GM23338 (cell line): ENCODE measurements at regions not wholly inside any gene's neighbourhood (a gene's known extent, or its start where the extent isn't known, plus 50 kb on each side); places are given as distances from the start of the nearest gene placed in this dataset.

ENCODE experiments used
- ATAC-seq: fragments of 200-7000 bp; cut with Tn5 transposase; 3 replicates; pipeline ENCODE4 v1.9.1; 2020
- DNase-seq: peaks from one replicate; pipeline ENCODE4 v3.0.0-alpha.2; 2015; ENCODE audit warnings: low spot score
- H2AFZ ChIP-seq: fragments of 200-600 bp; sonication (generic); 2 replicates; pipeline ENCODE4 v1.8.0; 2016; ENCODE audit warnings: antibody characterized with exemption, mild to moderate bottlenecking, moderate library complexity
- H3F3A ChIP-seq: fragments of 200-600 bp; sonication (generic); replicated peaks from 2 replicates; pipeline ENCODE4 v1.8.0; 2017; ENCODE audit warnings: antibody characterized with exemption, mixed run types, low read depth
- H3K27ac ChIP-seq: fragments of 200-600 bp; sonication (generic); 2 replicates; pipeline ENCODE4 v1.6.1; 2016; ENCODE audit warnings: low read depth
- H3K27me3 ChIP-seq: fragments of 200-600 bp; sonication (generic); 2 replicates; pipeline ENCODE4 v1.8.0; 2016; ENCODE audit warnings: mild to moderate bottlenecking, mixed run types, moderate library complexity; ENCODE audit not compliant: insufficient read depth
- H3K36me3 ChIP-seq: fragments of 200-600 bp; sonication (generic); 2 replicates; pipeline ENCODE4 v1.8.0; 2016; ENCODE audit warnings: mild to moderate bottlenecking; ENCODE audit not compliant: insufficient read depth
- H3K4me1 ChIP-seq: fragments of 200-600 bp; sonication (generic); 2 replicates; pipeline ENCODE4 v1.8.0; 2016; ENCODE audit warnings: mild to moderate bottlenecking, moderate library complexity; ENCODE audit not compliant: insufficient read depth
- H3K4me2 ChIP-seq: fragments of 200-600 bp; sonication (generic); 2 replicates; pipeline ENCODE4 v1.7.1; 2017; ENCODE audit warnings: mixed run types
- H3K4me3 ChIP-seq: fragments of 200-600 bp; sonication (generic); 2 replicates; pipeline ENCODE4 v1.6.1; 2016; ENCODE audit warnings: mixed run types
- H3K79me2 ChIP-seq: fragments of 200-600 bp; sonication (generic); replicated peaks from 2 replicates; pipeline ENCODE4 v1.8.0; 2017; ENCODE audit warnings: mild to moderate bottlenecking; ENCODE audit not compliant: insufficient read depth
- H3K9me2 ChIP-seq: fragments of 200-600 bp; sonication (generic); 2 replicates; pipeline ENCODE4 v1.8.0; 2017; ENCODE audit not compliant: insufficient read depth
- H4K20me1 ChIP-seq: fragments of 200-600 bp; sonication (generic); replicated peaks from 2 replicates; pipeline ENCODE4 v1.8.0; 2017; ENCODE audit warnings: mild to moderate bottlenecking; ENCODE audit not compliant: insufficient read depth
- H3K27ac Mint-ChIP-seq: 2 replicates; pipeline ENCODE4 v1.8.0; 2020; ENCODE audit warnings: inconsistent platforms, mild to moderate bottlenecking, moderate library complexity, mixed read lengths
- H3K27me3 Mint-ChIP-seq: 3 replicates; pipeline ENCODE4 v1.8.0; 2022; ENCODE audit warnings: low read depth, mild to moderate bottlenecking, moderate library complexity, mixed read lengths, inconsistent platforms; ENCODE audit not compliant: insufficient read depth, poor library complexity
- H3K36me3 Mint-ChIP-seq: 3 replicates; pipeline ENCODE4 v1.8.0; 2021; ENCODE audit warnings: low read depth, mild to moderate bottlenecking, inconsistent platforms, moderate library complexity, mixed read lengths
- H3K4me1 Mint-ChIP-seq: 3 replicates; pipeline ENCODE4 v1.8.0; 2020; ENCODE audit warnings: mild to moderate bottlenecking, inconsistent platforms, mixed read lengths
- H3K4me3 Mint-ChIP-seq: 3 replicates; pipeline ENCODE4 v1.8.0; 2021; ENCODE audit warnings: moderate library complexity, mild to moderate bottlenecking, inconsistent platforms, mixed read lengths
- H3K9me3 Mint-ChIP-seq: 3 replicates; pipeline ENCODE4 v1.8.0; 2020; ENCODE audit warnings: moderate library complexity, mild to moderate bottlenecking, inconsistent platforms, mixed read lengths
- CREB1 ChIP-seq: fragments of 250-450 bp; sonication (Bioruptor Pico); IDR thresholded peaks from 2 replicates; pipeline ENCODE4 v1.5.0; 2020; ENCODE audit warnings: low read depth, mild to moderate bottlenecking, moderate library complexity
- ETS1 ChIP-seq: IDR thresholded peaks from 2 replicates; pipeline ENCODE4 v1.6.1; 2016; ENCODE audit warnings: antibody characterized with exemption
- EZH2 ChIP-seq: fragments of 200-600 bp; sonication (generic); IDR thresholded peaks from one replicate; pipeline ENCODE4 v1.8.0; 2017; ENCODE audit warnings: antibody characterized with exemption, mild to moderate bottlenecking, low read depth; ENCODE audit not compliant: unreplicated experiment
- EZH2phosphoT487 ChIP-seq: fragments of 200-600 bp; sonication (generic); IDR thresholded peaks from one replicate; pipeline ENCODE4 v1.8.1; 2018; ENCODE audit warnings: antibody characterized with exemption; ENCODE audit not compliant: unreplicated experiment
- JUNB ChIP-seq: IDR thresholded peaks from one replicate; pipeline ENCODE4 v1.6.1; 2016; ENCODE audit warnings: antibody characterized with exemption; ENCODE audit not compliant: unreplicated experiment
- NANOG ChIP-seq: IDR thresholded peaks from 2 replicates; pipeline ENCODE4 v1.6.1; 2016; ENCODE audit warnings: antibody characterized with exemption, borderline replicate concordance
- POLR2AphosphoS5 ChIP-seq: IDR thresholded peaks from 2 replicates; pipeline ENCODE4 v1.6.1; 2016; ENCODE audit warnings: antibody characterized with exemption, low read depth
- REST ChIP-seq: IDR thresholded peaks from one replicate; pipeline ENCODE4 v1.6.1; 2018; ENCODE audit warnings: antibody characterized with exemption; ENCODE audit not compliant: unreplicated experiment
- STAT1 ChIP-seq: IDR thresholded peaks from one replicate; pipeline ENCODE4 v1.6.1; 2016; ENCODE audit warnings: antibody characterized with exemption; ENCODE audit not compliant: unreplicated experiment
- ZNF114 ChIP-seq: fragments of 250-450 bp; sonication (Bioruptor Pico); IDR thresholded peaks from 2 replicates; pipeline ENCODE4 v1.5.0; 2020; ENCODE audit warnings: mild to moderate bottlenecking, moderate library complexity
- ZNF331 ChIP-seq: fragments of 250-450 bp; sonication (Bioruptor Pico); IDR thresholded peaks from 2 replicates; pipeline ENCODE4 v1.5.0; 2020; ENCODE audit warnings: low read depth, mild to moderate bottlenecking, moderate library complexity
- TF ChIP-seq, protein P1 (sequence below): fragments of 250-450 bp; sonication (Bioruptor Pico); IDR thresholded peaks from 2 replicates; pipeline ENCODE4 v1.5.0; 2020; ENCODE audit warnings: mild to moderate bottlenecking, moderate library complexity
- TF ChIP-seq, protein P2 (sequence below), 2 experiments: fragments of 200-600 bp in 1 of 2; sonication (generic) in 1 of 2; conservative IDR thresholded peaks; 2 replicates each; pipeline versions ENCODE4 v1.5.1 to v1.6.1; 2016 to 2017; ENCODE audit warnings: antibody characterized with exemption in 2 of 2, low read depth in 2 of 2, mild to moderate bottlenecking in 2 of 2, moderate library complexity in 1 of 2

GRCh38 chr11:29119116-29119515, 897.7 kb downstream of the KCNA4 start:
- DNase-seq: no peak

More at GRCh38 chr11:29119116-29119515, 897.7 kb downstream of the KCNA4 start:
- Histone ChIP-seq H3F3A (no peaks in the 10 kb centered on the region), H3K27me3 (no peaks in the 10 kb centered on the region), H3K79me2 (no peaks in the 10 kb centered on the region), H3K4me1 (no peaks in the 10 kb centered on the region), H3K4me3 (no peak overlapping the region), H2AFZ (no peak overlapping the region), H3K27ac (no peak overlapping the region), H3K36me3 (no peaks in the 10 kb centered on the region), H3K4me2 (no peak overlapping the region), H3K9me2 (0 out of 2 replicates have a peak, but pooled peaks cover 3% of the 10 kb centered on the region), H4K20me1 (no peaks in the 10 kb centered on the region)
- Mint-ChIP-seq H3K4me1 (peaks cover 4% of the 10 kb centered on the region; the same call in 1 of the 3 replicates), H3K36me3 (no peaks in the 10 kb centered on the region), H3K27ac (no peak overlapping the region), H3K9me3 (no peaks in the 10 kb centered on the region; the same call in 2 of the 3 replicates), H3K4me3 (no peak overlapping the region), H3K27me3 (no peaks in the 10 kb centered on the region)
- ATAC-seq: no peak
- no peak for TF ChIP-seq POLR2AphosphoS5
- TF ChIP-seq ZNF114 (CRISPR knock-in tag): no peak
- TF ChIP-seq CREB1 (CRISPR knock-in tag): no peak
- TF ChIP-seq, protein P1, sequence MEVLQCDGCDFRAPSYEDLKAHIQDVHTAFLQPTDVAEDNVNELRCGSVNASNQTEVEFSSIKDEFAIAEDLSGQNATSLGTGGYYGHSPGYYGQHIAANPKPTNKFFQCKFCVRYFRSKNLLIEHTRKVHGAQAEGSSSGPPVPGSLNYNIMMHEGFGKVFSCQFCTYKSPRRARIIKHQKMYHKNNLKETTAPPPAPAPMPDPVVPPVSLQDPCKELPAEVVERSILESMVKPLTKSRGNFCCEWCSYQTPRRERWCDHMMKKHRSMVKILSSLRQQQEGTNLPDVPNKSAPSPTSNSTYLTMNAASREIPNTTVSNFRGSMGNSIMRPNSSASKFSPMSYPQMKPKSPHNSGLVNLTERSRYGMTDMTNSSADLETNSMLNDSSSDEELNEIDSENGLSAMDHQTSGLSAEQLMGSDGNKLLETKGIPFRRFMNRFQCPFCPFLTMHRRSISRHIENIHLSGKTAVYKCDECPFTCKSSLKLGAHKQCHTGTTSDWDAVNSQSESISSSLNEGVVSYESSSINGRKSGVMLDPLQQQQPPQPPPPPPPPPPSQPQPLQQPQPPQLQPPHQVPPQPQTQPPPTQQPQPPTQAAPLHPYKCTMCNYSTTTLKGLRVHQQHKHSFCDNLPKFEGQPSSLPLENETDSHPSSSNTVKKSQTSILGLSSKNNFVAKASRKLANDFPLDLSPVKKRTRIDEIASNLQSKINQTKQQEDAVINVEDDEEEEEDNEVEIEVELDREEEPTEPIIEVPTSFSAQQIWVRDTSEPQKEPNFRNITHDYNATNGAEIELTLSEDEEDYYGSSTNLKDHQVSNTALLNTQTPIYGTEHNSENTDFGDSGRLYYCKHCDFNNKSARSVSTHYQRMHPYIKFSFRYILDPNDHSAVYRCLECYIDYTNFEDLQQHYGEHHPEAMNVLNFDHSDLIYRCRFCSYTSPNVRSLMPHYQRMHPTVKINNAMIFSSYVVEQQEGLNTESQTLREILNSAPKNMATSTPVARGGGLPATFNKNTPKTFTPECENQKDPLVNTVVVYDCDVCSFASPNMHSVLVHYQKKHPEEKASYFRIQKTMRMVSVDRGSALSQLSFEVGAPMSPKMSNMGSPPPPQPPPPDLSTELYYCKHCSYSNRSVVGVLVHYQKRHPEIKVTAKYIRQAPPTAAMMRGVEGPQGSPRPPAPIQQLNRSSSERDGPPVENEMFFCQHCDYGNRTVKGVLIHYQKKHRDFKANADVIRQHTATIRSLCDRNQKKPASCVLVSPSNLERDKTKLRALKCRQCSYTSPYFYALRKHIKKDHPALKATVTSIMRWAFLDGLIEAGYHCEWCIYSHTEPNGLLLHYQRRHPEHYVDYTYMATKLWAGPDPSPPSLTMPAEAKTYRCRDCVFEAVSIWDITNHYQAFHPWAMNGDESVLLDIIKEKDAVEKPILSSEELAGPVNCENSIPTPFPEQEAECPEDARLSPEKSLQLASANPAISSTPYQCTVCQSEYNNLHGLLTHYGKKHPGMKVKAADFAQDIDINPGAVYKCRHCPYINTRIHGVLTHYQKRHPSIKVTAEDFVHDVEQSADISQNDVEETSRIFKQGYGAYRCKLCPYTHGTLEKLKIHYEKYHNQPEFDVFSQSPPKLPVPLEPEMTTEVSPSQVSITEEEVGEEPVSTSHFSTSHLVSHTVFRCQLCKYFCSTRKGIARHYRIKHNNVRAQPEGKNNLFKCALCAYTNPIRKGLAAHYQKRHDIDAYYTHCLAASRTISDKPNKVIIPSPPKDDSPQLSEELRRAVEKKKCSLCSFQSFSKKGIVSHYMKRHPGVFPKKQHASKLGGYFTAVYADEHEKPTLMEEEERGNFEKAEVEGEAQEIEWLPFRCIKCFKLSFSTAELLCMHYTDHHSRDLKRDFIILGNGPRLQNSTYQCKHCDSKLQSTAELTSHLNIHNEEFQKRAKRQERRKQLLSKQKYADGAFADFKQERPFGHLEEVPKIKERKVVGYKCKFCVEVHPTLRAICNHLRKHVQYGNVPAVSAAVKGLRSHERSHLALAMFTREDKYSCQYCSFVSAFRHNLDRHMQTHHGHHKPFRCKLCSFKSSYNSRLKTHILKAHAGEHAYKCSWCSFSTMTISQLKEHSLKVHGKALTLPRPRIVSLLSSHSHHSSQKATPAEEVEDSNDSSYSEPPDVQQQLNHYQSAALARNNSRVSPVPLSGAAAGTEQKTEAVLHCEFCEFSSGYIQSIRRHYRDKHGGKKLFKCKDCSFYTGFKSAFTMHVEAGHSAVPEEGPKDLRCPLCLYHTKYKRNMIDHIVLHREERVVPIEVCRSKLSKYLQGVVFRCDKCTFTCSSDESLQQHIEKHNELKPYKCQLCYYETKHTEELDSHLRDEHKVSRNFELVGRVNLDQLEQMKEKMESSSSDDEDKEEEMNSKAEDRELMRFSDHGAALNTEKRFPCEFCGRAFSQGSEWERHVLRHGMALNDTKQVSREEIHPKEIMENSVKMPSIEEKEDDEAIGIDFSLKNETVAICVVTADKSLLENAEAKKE (CRISPR knock-in tag): no peak
- TF ChIP-seq, protein P2, sequence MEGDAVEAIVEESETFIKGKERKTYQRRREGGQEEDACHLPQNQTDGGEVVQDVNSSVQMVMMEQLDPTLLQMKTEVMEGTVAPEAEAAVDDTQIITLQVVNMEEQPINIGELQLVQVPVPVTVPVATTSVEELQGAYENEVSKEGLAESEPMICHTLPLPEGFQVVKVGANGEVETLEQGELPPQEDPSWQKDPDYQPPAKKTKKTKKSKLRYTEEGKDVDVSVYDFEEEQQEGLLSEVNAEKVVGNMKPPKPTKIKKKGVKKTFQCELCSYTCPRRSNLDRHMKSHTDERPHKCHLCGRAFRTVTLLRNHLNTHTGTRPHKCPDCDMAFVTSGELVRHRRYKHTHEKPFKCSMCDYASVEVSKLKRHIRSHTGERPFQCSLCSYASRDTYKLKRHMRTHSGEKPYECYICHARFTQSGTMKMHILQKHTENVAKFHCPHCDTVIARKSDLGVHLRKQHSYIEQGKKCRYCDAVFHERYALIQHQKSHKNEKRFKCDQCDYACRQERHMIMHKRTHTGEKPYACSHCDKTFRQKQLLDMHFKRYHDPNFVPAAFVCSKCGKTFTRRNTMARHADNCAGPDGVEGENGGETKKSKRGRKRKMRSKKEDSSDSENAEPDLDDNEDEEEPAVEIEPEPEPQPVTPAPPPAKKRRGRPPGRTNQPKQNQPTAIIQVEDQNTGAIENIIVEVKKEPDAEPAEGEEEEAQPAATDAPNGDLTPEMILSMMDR (conservative IDR thresholded peaks at IDR 0.05; ENCODE audit: low read depth in 2 of 2): no peak
- no peak for TF ChIP-seq JUNB
- no peak for TF ChIP-seq EZH2phosphoT487
- TF ChIP-seq EZH2: no peak
- TF ChIP-seq ZNF331 (CRISPR knock-in tag): no peak
- no peak for TF ChIP-seq ETS1
- no peak for TF ChIP-seq STAT1
- TF ChIP-seq REST: no peak
- TF ChIP-seq NANOG: no peak
